Stimulated activated CD8-positive, alpha-beta memory T cell treated with anti-CD3 and anti-CD28 coated beads, Interleukin-7, amount 100 ng/mL, for 1 hour (primary cell): ENCODE measurements at regions not wholly inside any gene's neighbourhood (a gene's known extent, or its start where the extent isn't known, plus 50 kb on each side); places are given as distances from the start of the nearest gene placed in this dataset.

Source experiments
- DNase-seq, 2 donors: peaks; one replicate each; pipeline ENCODE4 v3.0.0-alpha.2; 2020; ENCODE audit warnings: low read depth in 2 of 2

- no peak for DNase-seq
These were observed 77.8 kb upstream of the STK17B start for GRCh38 chr2:196249171-196249570.

GRCh38 chr2:196249860-196250259 is 78.5 kb upstream of the STK17B start:
- DNase-seq = no peak

GRCh38 chr2:196251132-196251531 is 79.8 kb upstream of the STK17B start:
- no peak for DNase-seq

GRCh38 chr2:196252408-196253115 is 81.2 kb upstream of the STK17B start:
- no peak for DNase-seq

- no peak for DNase-seq
These were observed 81.7 kb upstream of the STK17B start for GRCh38 chr2:196253116-196253480.

GRCh38 chr2:196256585-196256984 is 85.2 kb upstream of the STK17B start:
- no peak for DNase-seq

- DNase-seq = no peak
These were observed 85.7 kb upstream of the STK17B start for GRCh38 chr2:196257086-196257485.

GRCh38 chr2:196258407-196258806 is 87.0 kb upstream of the STK17B start:
- DNase-seq = no peak

- DNase-seq = no peak
These were observed 88.4 kb upstream of the STK17B start for GRCh38 chr2:196259507-196260481.

- no peak for DNase-seq
These were observed 89.2 kb upstream of the STK17B start for GRCh38 chr2:196260546-196260945.

GRCh38 chr2:196262606-196263005 is 91.2 kb upstream of the STK17B start:
- no peak for DNase-seq

GRCh38 chr2:196263181-196263747 is 91.9 kb upstream of the STK17B start:
- no peak for DNase-seq

GRCh38 chr2:196266351-196266750 is 95.0 kb upstream of the STK17B start:
- DNase-seq = no peak

GRCh38 chr2:196266855-196267254 is 95.5 kb upstream of the STK17B start:
- no peak for DNase-seq

GRCh38 chr2:196268025-196268424 is 96.6 kb upstream of the STK17B start:
- DNase-seq = no peak

GRCh38 chr2:196268538-196269338 is 97.4 kb upstream of the STK17B start:
- no peak for DNase-seq

- no peak for DNase-seq
These were observed 100.4 kb upstream of the STK17B start for GRCh38 chr2:196271795-196272194.

GRCh38 chr2:196274387-196274809 is 103.0 kb upstream of the STK17B start:
- DNase-seq = no peak

GRCh38 chr2:196275646-196276352 is 104.4 kb upstream of the STK17B start:
- no peak for DNase-seq

GRCh38 chr2:196276421-196276820 is 105.0 kb upstream of the STK17B start:
- no peak for DNase-seq

- no peak for DNase-seq
These were observed 105.6 kb upstream of the STK17B start for GRCh38 chr2:196277002-196277401.
